Liver (tissue), 8 donors: ENCODE measurements at regions not wholly inside any gene's neighbourhood (a gene's known extent, or its start where the extent isn't known, plus 50 kb on each side); places are given as distances from the start of the nearest gene placed in this dataset.

Experiments
- DNase-seq: peaks from one replicate; pipeline ENCODE4 v3.0.0-alpha.2; 2017; ENCODE audit warnings: low spot score
- H3K27ac ChIP-seq, 2 donors: one replicate each; pipeline ENCODE4 v1.7.0; 2013; ENCODE audit warnings: inconsistent platforms in 2 of 2, low read length in 2 of 2, control low read depth in 1 of 2, low read depth in 1 of 2, mild to moderate bottlenecking in 1 of 2
- H3K27me3 ChIP-seq, 4 donors: one replicate each; pipeline versions ENCODE4 v1.6.1 to v1.7.0; 2013; ENCODE audit warnings: low read length in 3 of 4, inconsistent platforms in 1 of 4, mild to moderate bottlenecking in 1 of 4, moderate library complexity in 1 of 4; ENCODE audit not compliant: control insufficient read depth in 4 of 4, insufficient read depth in 4 of 4
- H3K36me3 ChIP-seq, 4 donors: one replicate each; pipeline versions ENCODE4 v1.6.1 to v1.7.0; 2013; ENCODE audit warnings: low read length in 3 of 4, mild to moderate bottlenecking in 3 of 4, low read depth in 1 of 4, moderate library complexity in 1 of 4; ENCODE audit not compliant: control insufficient read depth in 4 of 4, insufficient read depth in 3 of 4
- H3K4me1 ChIP-seq, 4 donors: one replicate each; pipeline versions ENCODE4 v1.6.1 to v1.7.0; 2013; ENCODE audit warnings: low read length in 3 of 4, mild to moderate bottlenecking in 3 of 4, moderate library complexity in 1 of 4; ENCODE audit not compliant: control insufficient read depth in 4 of 4, insufficient read depth in 4 of 4
- H3K4me3 ChIP-seq, 3 donors: one replicate each; pipeline versions ENCODE4 v1.6.1 to v1.7.0; 2013; ENCODE audit warnings: low read length in 3 of 3, control low read depth in 1 of 3, low read depth in 1 of 3, mild to moderate bottlenecking in 1 of 3
- H3K9ac ChIP-seq, 2 donors: one replicate each; pipeline ENCODE4 v1.7.0; 2013; ENCODE audit warnings: low read length in 2 of 2, mild to moderate bottlenecking in 2 of 2, moderate library complexity in 2 of 2, control low read depth in 1 of 2, low read depth in 1 of 2
- H3K9me3 ChIP-seq, 4 donors: one replicate each; pipeline versions ENCODE4 v1.6.1 to v1.7.0; 2013; ENCODE audit warnings: low read length in 3 of 4; ENCODE audit not compliant: control insufficient read depth in 4 of 4
- EGR1 ChIP-seq, 2 donors: IDR thresholded peaks; 2 replicates each; pipeline ENCODE4 v1.6.1; 2016 to 2018; ENCODE audit warnings: antibody characterized with exemption in 2 of 2, low read depth in 2 of 2
- FOXA1 ChIP-seq: IDR thresholded peaks from 2 replicates; pipeline ENCODE4 v1.6.1; 2016; ENCODE audit warnings: antibody characterized with exemption
- FOXA2 ChIP-seq: IDR thresholded peaks from 2 replicates; pipeline ENCODE4 v1.6.1; 2016; ENCODE audit warnings: antibody characterized with exemption
- GABPA ChIP-seq, 2 donors: IDR thresholded peaks in 1 of 2; conservative IDR thresholded peaks in 1 of 2; 2 replicates each; pipeline ENCODE4 v1.6.1; 2016; ENCODE audit warnings: antibody characterized with exemption in 2 of 2, mild to moderate bottlenecking in 1 of 2, moderate library complexity in 1 of 2
- HNF4A ChIP-seq, 2 donors: conservative IDR thresholded peaks; 2 replicates each; pipeline ENCODE4 v1.6.1; 2016; ENCODE audit warnings: antibody characterized with exemption in 2 of 2, mild to moderate bottlenecking in 2 of 2
- HNF4G ChIP-seq: IDR thresholded peaks from 2 replicates; pipeline ENCODE4 v1.6.1; 2016; ENCODE audit warnings: antibody characterized with exemption
- JUND ChIP-seq, 2 donors: IDR thresholded peaks; 2 replicates each; pipeline ENCODE4 v1.6.1; 2016; ENCODE audit warnings: antibody characterized with exemption in 2 of 2
- NR2F2 ChIP-seq: IDR thresholded peaks from 2 replicates; pipeline ENCODE4 v1.6.1; 2016; ENCODE audit warnings: antibody characterized with exemption
- RAD21 ChIP-seq, 2 donors: IDR thresholded peaks; 2 replicates each; pipeline ENCODE4 v1.6.1; 2016; ENCODE audit warnings: antibody characterized with exemption in 2 of 2, mild to moderate bottlenecking in 2 of 2
- RXRA ChIP-seq, 2 donors: IDR thresholded peaks; 2 replicates each; pipeline ENCODE4 v1.6.1; 2017 to 2018; ENCODE audit warnings: antibody characterized with exemption in 2 of 2, mild to moderate bottlenecking in 1 of 2
- SP1 ChIP-seq: IDR thresholded peaks from 2 replicates; pipeline ENCODE4 v1.6.1; 2018; ENCODE audit warnings: antibody characterized with exemption, mild to moderate bottlenecking
- TAF1 ChIP-seq: conservative IDR thresholded peaks from 2 replicates; pipeline ENCODE4 v1.6.1; 2016; ENCODE audit warnings: antibody characterized with exemption, mild to moderate bottlenecking
- YY1 ChIP-seq: IDR thresholded peaks from 2 replicates; pipeline ENCODE4 v1.6.1; 2016; ENCODE audit warnings: antibody characterized with exemption, mild to moderate bottlenecking
- WGBS: extraction: QIAGEN DNeasy Blood & Tissue Kit; methylation state at CpG from one replicate; pipeline ENCODE4 v1.1.7; 2013; 5-methylcytosine and 5-hydroxymethylcytosine counted together
- TF ChIP-seq, protein P1 (sequence below): IDR thresholded peaks from 2 replicates; pipeline ENCODE4 v1.6.1; 2016; ENCODE audit warnings: antibody characterized with exemption
- TF ChIP-seq, protein P2 (sequence below): fragments of 150-350 bp; IDR thresholded peaks from 2 replicates; pipeline ENCODE4 v1.5.1; 2017; ENCODE audit warnings: improper control_type of control experiment, low read depth, low read length; ENCODE audit not compliant: missing input control
- TF ChIP-seq, protein P3 (sequence below): IDR thresholded peaks from 2 replicates; pipeline ENCODE4 v1.6.1; 2016; ENCODE audit warnings: antibody characterized with exemption, mild to moderate bottlenecking
- TF ChIP-seq, protein P4 (sequence below): IDR thresholded peaks from 2 replicates; pipeline ENCODE4 v1.6.1; 2016; ENCODE audit warnings: antibody characterized with exemption
- TF ChIP-seq, protein P5 (sequence below): IDR thresholded peaks from 2 replicates; pipeline ENCODE4 v1.6.1; 2016; ENCODE audit warnings: antibody characterized with exemption
- donor health status: healthy.
- donor health status: healthy.
- donor health status: healthy.
- donor health status: healthy.
- donor health status: healthy.

DNA sequence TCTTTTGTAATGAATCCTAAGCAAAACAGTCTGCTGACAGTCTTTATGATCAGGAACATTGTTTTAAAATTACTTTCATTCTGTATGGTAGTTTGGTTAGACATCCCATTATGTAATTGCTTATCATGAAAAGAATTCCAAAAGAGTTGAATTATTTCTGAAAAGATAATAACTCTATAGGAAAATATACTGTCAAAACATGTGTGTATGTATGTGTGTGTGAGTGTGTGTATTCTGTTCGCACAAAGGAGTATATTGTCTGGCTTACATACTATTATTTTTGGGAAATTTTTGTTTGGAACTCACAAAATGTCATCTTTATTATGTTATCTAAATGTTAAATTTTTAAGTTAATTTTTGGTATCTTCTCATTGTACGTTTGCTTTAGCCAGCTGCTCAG, 1075.9 kb downstream of the ZPLD1 start:
- Histone ChIP-seq H3K4me3 (no peak overlapping the region), H3K27me3 (no peaks in the 10 kb centered on the region), H3K36me3 (no peaks in the 10 kb centered on the region), H3K27ac (no peak overlapping the region), H3K9me3 (no peaks in the 10 kb centered on the region), H3K4me1 (no peaks in the 10 kb centered on the region), H3K9ac (no peak overlapping the region)
- no peak for DNase-seq
- TF ChIP-seq, protein P1, sequence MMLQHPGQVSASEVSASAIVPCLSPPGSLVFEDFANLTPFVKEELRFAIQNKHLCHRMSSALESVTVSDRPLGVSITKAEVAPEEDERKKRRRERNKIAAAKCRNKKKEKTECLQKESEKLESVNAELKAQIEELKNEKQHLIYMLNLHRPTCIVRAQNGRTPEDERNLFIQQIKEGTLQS: no peak
- TF ChIP-seq GABPA (IDR thresholded peaks at IDR 0.05 in 1 of 2, conservative IDR thresholded peaks at IDR 0.05 in 1 of 2): no peak
- WGBS: 57% methylated on average over 2 of the region's 2 CpGs

DNA sequence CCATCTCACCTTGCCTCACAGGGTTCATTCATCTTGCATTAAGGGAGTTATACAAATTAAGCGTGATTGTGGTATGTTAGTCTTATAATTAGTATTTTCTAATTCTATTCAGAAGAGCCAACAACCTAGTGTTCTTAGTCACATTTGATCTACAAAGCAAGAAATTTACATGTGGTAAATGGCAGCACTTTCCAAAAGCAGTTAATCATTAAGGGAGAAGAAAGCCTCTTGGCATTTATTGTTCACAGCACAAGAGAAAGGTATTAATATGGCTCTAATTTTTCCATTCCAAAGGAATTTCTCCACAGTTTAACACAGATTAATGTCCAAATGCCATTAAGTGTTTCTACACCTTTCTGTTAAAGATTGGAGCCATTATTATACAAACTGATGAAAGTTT, 1077.1 kb downstream of the ZPLD1 start:
- TF ChIP-seq EGR1 (IDR thresholded peaks at IDR 0.05; ENCODE audit: low read depth in 2 of 2) (no peak), NR2F2 (no peak), SP1 (no peak), RXRA (IDR thresholded peaks at IDR 0.05) (no peak), HNF4A (conservative IDR thresholded peaks at IDR 0.05) (no peak), YY1 (no peak), HNF4G (no peak), TAF1 (no peak), GABPA (IDR thresholded peaks at IDR 0.05 in 1 of 2, conservative IDR thresholded peaks at IDR 0.05 in 1 of 2) (no peak), FOXA1 (no peak), RAD21 (IDR thresholded peaks at IDR 0.05) (no peak), FOXA2 (no peak), JUND (IDR thresholded peaks at IDR 0.05) (no peak)
- TF ChIP-seq, protein P2, sequence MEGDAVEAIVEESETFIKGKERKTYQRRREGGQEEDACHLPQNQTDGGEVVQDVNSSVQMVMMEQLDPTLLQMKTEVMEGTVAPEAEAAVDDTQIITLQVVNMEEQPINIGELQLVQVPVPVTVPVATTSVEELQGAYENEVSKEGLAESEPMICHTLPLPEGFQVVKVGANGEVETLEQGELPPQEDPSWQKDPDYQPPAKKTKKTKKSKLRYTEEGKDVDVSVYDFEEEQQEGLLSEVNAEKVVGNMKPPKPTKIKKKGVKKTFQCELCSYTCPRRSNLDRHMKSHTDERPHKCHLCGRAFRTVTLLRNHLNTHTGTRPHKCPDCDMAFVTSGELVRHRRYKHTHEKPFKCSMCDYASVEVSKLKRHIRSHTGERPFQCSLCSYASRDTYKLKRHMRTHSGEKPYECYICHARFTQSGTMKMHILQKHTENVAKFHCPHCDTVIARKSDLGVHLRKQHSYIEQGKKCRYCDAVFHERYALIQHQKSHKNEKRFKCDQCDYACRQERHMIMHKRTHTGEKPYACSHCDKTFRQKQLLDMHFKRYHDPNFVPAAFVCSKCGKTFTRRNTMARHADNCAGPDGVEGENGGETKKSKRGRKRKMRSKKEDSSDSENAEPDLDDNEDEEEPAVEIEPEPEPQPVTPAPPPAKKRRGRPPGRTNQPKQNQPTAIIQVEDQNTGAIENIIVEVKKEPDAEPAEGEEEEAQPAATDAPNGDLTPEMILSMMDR: no peak
- TF ChIP-seq, protein P3, sequence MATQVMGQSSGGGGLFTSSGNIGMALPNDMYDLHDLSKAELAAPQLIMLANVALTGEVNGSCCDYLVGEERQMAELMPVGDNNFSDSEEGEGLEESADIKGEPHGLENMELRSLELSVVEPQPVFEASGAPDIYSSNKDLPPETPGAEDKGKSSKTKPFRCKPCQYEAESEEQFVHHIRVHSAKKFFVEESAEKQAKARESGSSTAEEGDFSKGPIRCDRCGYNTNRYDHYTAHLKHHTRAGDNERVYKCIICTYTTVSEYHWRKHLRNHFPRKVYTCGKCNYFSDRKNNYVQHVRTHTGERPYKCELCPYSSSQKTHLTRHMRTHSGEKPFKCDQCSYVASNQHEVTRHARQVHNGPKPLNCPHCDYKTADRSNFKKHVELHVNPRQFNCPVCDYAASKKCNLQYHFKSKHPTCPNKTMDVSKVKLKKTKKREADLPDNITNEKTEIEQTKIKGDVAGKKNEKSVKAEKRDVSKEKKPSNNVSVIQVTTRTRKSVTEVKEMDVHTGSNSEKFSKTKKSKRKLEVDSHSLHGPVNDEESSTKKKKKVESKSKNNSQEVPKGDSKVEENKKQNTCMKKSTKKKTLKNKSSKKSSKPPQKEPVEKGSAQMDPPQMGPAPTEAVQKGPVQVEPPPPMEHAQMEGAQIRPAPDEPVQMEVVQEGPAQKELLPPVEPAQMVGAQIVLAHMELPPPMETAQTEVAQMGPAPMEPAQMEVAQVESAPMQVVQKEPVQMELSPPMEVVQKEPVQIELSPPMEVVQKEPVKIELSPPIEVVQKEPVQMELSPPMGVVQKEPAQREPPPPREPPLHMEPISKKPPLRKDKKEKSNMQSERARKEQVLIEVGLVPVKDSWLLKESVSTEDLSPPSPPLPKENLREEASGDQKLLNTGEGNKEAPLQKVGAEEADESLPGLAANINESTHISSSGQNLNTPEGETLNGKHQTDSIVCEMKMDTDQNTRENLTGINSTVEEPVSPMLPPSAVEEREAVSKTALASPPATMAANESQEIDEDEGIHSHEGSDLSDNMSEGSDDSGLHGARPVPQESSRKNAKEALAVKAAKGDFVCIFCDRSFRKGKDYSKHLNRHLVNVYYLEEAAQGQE: no peak
- TF ChIP-seq, protein P4, sequence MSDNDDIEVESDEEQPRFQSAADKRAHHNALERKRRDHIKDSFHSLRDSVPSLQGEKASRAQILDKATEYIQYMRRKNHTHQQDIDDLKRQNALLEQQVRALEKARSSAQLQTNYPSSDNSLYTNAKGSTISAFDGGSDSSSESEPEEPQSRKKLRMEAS: no peak
- TF ChIP-seq, protein P5, sequence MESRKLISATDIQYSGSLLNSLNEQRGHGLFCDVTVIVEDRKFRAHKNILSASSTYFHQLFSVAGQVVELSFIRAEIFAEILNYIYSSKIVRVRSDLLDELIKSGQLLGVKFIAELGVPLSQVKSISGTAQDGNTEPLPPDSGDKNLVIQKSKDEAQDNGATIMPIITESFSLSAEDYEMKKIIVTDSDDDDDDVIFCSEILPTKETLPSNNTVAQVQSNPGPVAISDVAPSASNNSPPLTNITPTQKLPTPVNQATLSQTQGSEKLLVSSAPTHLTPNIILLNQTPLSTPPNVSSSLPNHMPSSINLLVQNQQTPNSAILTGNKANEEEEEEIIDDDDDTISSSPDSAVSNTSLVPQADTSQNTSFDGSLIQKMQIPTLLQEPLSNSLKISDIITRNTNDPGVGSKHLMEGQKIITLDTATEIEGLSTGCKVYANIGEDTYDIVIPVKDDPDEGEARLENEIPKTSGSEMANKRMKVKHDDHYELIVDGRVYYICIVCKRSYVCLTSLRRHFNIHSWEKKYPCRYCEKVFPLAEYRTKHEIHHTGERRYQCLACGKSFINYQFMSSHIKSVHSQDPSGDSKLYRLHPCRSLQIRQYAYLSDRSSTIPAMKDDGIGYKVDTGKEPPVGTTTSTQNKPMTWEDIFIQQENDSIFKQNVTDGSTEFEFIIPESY: no peak
- TF ChIP-seq, protein P1: no peak
- H3K36me3 ChIP-seq: no peaks in the 10 kb centered on the region
- H3K4me3 ChIP-seq: no peak overlapping the region
- WGBS: 82% methylated on average over 1 of the region's 1 CpG
- no peak overlapping the region for H3K9ac ChIP-seq
- H3K27me3 ChIP-seq: no peaks in the 10 kb centered on the region
- no peak for DNase-seq
- H3K4me1 ChIP-seq: no peaks in the 10 kb centered on the region
- H3K9me3 ChIP-seq: no peaks in the 10 kb centered on the region
- no peak overlapping the region for H3K27ac ChIP-seq
